Uterus (tissue), 2 donors: ENCODE measurements at regions not wholly inside any gene's neighbourhood (a gene's known extent, or its start where the extent isn't known, plus 50 kb on each side); places are given as distances from the start of the nearest gene placed in this dataset.
"Not testable (repeated sequence)": the region's sequence is repeated elsewhere in the genome, so short reads cannot be mapped to it uniquely, and the experiment has no call there.

Source experiments
- POLR2A ChIP-seq, 2 donors: fragments of 450-650 bp; IDR thresholded peaks; one replicate each; pipeline ENCODE4 v1.6.1; 2016; ENCODE audit warnings: antibody characterized with exemption in 2 of 2, mild to moderate bottlenecking in 1 of 2, moderate library complexity in 1 of 2
- TF ChIP-seq, protein P1 (sequence below), 4 experiments: fragments of 200-600 bp in 2 of 4; fragments of 450-650 bp in 2 of 4; sonication (generic) in 2 of 4; IDR thresholded peaks; one replicate each; pipeline ENCODE4 v1.5.1; 2016 to 2019; ENCODE audit warnings: antibody characterized with exemption in 4 of 4, mild to moderate bottlenecking in 2 of 4, moderate library complexity in 1 of 4

DNA sequence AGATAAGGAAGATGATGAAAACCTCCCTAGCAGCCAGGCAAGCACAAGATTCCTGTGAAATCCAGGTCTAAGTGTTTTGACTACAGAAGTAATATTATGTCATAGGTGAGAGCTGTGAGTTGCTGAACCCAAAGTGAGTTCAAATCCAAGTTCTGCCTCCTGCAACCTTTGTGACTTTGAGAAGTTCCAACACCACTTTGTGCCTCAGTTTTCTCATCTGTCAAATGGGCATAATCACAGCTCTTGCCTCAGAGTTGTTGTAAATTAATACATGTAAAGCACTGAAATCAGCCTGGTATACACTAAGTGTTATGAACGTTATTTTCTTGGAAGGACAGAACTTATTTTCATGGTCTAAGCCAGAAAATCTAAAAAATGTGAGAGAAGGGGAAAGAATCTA is 210.3 kb upstream of the FRG2C start:
- TF ChIP-seq POLR2A (IDR thresholded peaks at IDR 0.05): not testable (repeated sequence)
- TF ChIP-seq, protein P1, sequence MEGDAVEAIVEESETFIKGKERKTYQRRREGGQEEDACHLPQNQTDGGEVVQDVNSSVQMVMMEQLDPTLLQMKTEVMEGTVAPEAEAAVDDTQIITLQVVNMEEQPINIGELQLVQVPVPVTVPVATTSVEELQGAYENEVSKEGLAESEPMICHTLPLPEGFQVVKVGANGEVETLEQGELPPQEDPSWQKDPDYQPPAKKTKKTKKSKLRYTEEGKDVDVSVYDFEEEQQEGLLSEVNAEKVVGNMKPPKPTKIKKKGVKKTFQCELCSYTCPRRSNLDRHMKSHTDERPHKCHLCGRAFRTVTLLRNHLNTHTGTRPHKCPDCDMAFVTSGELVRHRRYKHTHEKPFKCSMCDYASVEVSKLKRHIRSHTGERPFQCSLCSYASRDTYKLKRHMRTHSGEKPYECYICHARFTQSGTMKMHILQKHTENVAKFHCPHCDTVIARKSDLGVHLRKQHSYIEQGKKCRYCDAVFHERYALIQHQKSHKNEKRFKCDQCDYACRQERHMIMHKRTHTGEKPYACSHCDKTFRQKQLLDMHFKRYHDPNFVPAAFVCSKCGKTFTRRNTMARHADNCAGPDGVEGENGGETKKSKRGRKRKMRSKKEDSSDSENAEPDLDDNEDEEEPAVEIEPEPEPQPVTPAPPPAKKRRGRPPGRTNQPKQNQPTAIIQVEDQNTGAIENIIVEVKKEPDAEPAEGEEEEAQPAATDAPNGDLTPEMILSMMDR (IDR thresholded peaks at IDR 0.05): not testable (repeated sequence)
